Fibroblast of lung (primary cell): ENCODE measurements at regions not wholly inside any gene's neighbourhood (a gene's known extent, or its start where the extent isn't known, plus 50 kb on each side); places are given as distances from the start of the nearest gene placed in this dataset.

Experiments used
- EZH2 ChIP-seq: IDR thresholded peaks from 2 replicates; pipeline ENCODE4 v1.5.1; 2012; ENCODE audit warnings: low read length, control low read depth, mild to moderate bottlenecking; ENCODE audit errors: missing control alignments
- TF ChIP-seq, protein P1 (sequence below), 2 donors: IDR thresholded peaks in 1 of 2; conservative IDR thresholded peaks in 1 of 2; 1 replicate in 1 of 2; 2 replicates in 1 of 2; pipeline ENCODE4 v1.5.1; 2011 to 2012; ENCODE audit warnings: low read length in 2 of 2, control low read depth in 1 of 2, inconsistent platforms in 1 of 2, low read depth in 1 of 2, mild to moderate bottlenecking in 1 of 2

- TF ChIP-seq, protein P1, sequence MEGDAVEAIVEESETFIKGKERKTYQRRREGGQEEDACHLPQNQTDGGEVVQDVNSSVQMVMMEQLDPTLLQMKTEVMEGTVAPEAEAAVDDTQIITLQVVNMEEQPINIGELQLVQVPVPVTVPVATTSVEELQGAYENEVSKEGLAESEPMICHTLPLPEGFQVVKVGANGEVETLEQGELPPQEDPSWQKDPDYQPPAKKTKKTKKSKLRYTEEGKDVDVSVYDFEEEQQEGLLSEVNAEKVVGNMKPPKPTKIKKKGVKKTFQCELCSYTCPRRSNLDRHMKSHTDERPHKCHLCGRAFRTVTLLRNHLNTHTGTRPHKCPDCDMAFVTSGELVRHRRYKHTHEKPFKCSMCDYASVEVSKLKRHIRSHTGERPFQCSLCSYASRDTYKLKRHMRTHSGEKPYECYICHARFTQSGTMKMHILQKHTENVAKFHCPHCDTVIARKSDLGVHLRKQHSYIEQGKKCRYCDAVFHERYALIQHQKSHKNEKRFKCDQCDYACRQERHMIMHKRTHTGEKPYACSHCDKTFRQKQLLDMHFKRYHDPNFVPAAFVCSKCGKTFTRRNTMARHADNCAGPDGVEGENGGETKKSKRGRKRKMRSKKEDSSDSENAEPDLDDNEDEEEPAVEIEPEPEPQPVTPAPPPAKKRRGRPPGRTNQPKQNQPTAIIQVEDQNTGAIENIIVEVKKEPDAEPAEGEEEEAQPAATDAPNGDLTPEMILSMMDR (conservative IDR thresholded peaks at IDR 0.05 in 1 of 2, IDR thresholded peaks at IDR 0.05 in 1 of 2; ENCODE audit: low read depth in 1 of 2, low read length in 2 of 2): no peak
- no peak for TF ChIP-seq EZH2
These were observed 369.2 kb upstream of the LCORL start for GRCh38 chr4:18390655-18391353.
